Panc1 (cell line): ENCODE measurements at regions not wholly inside any gene's neighbourhood (a gene's known extent, or its start where the extent isn't known, plus 50 kb on each side); places are given as distances from the start of the nearest gene placed in this dataset.

ENCODE experiments used
- ATAC-seq: fragments of 200-7000 bp; cut with Tn5 transposase; 2 replicates; pipeline ENCODE4 v1.9.1; 2020; ENCODE audit warnings: mild to moderate bottlenecking, moderate library complexity
- BruUV-seq: library from RNA; stranded (reverse); fragments of 400-500 nt; replicated peaks from 2 replicates; lab custom pipeline; 2021; lab: Mats Ljungman, UMichigan
- CTCF ChIA-PET: fragments of 300-600 bp; sonication (Branson Sonifier 250); formaldehyde crosslinking; loops from one replicate; lab custom pipeline; 2022; ENCODE audit warnings: antibody characterized with exemption; lab: Charles Lee
- POLR2A ChIA-PET: fragments of 300-600 bp; sonication (Branson Sonifier 250); formaldehyde crosslinking; loops from one replicate; lab custom pipeline; 2022; ENCODE audit warnings: antibody characterized with exemption; lab: Charles Lee
- DNase-seq: peaks from one replicate; pipeline ENCODE4 v3.0.0-alpha.2; 2010; ENCODE audit warnings: low read depth, low spot score
- H3K27ac ChIP-seq: 2 replicates; pipeline ENCODE4 v1.5.1; 2011; ENCODE audit warnings: mild to moderate bottlenecking, low read length, inconsistent platforms
- H3K27me3 ChIP-seq: fragments of 200-500 bp; sonication (Bioruptor generic); 2 replicates; pipeline ENCODE4 v1.6.0; 2014; ENCODE audit warnings: low read length, inconsistent platforms; ENCODE audit not compliant: control insufficient read depth, insufficient read depth
- H3K36me3 ChIP-seq: fragments of 200-500 bp; sonication (Bioruptor generic); 2 replicates; pipeline ENCODE4 v1.5.1; 2014; ENCODE audit warnings: inconsistent platforms, mild to moderate bottlenecking, low read length, moderate library complexity; ENCODE audit not compliant: control insufficient read depth, insufficient read depth
- H3K4me1 ChIP-seq: 2 replicates; pipeline ENCODE4 v1.5.1; 2011; ENCODE audit warnings: inconsistent platforms, mild to moderate bottlenecking, low read length, moderate library complexity; ENCODE audit not compliant: control insufficient read depth, insufficient read depth
- H3K4me3 ChIP-seq, 2 experiments: 2 replicates each; pipeline ENCODE4 v1.5.1; 2011 to 2012; ENCODE audit warnings: low read depth in 2 of 2, low read length in 2 of 2, mild to moderate bottlenecking in 2 of 2, inconsistent platforms in 1 of 2, moderate library complexity in 1 of 2
- H3K9me3 ChIP-seq: fragments of 200-500 bp; sonication (Bioruptor generic); 2 replicates; pipeline ENCODE4 v1.5.1; 2014; ENCODE audit warnings: low read depth, mild to moderate bottlenecking, inconsistent platforms, low read length, moderate library complexity; ENCODE audit not compliant: control insufficient read depth, insufficient read depth
- CTCF ChIP-seq: fragments of 450-650 bp; IDR thresholded peaks from 2 replicates; pipeline ENCODE4 v1.5.1; 2017; ENCODE audit warnings: mild to moderate bottlenecking
- POLR2AphosphoS5 ChIP-seq: IDR thresholded peaks from 2 replicates; pipeline ENCODE4 v1.6.1; 2012; ENCODE audit warnings: mild to moderate bottlenecking, low read depth, low read length, moderate library complexity
- REST ChIP-seq, 2 experiments: IDR thresholded peaks; 2 replicates each; pipeline ENCODE4 v1.6.1; 2011 to 2012; ENCODE audit warnings: low read depth in 2 of 2, control low read depth in 1 of 2, low read length in 1 of 2, mild to moderate bottlenecking in 1 of 2, moderate library complexity in 1 of 2; ENCODE audit not compliant: insufficient read depth in 1 of 2
- SIN3A ChIP-seq: IDR thresholded peaks from 2 replicates; pipeline ENCODE4 v1.6.1; 2012; ENCODE audit warnings: low read depth, mild to moderate bottlenecking, low read length, moderate library complexity, borderline replicate concordance; ENCODE audit not compliant: insufficient read depth
- TCF7L2 ChIP-seq: IDR thresholded peaks from 2 replicates; pipeline ENCODE4 v1.6.1; 2011; ENCODE audit warnings: mild to moderate bottlenecking, low read depth, low read length, inconsistent platforms
- in situ Hi-C: cut with HindIII; loops from 2 replicates; pipeline ENCODE4 v1.10.0; 2016; ENCODE audit warnings: low sequenced_read_pairs, low pct_unique_long_range_greater_than_20kb
- intact Hi-C: fragments of 100-400 bp; cut with micrococcal nuclease; formaldehyde crosslinking; loops from one replicate; pipeline ENCODE4 v1.10.0; 2022; ENCODE audit not compliant: unreplicated experiment

GRCh38 chr4:56246233-56246610, 141.1 kb downstream of the AASDH start:
- H3K4me1 ChIP-seq, result no peaks in the 10 kb centered on the region
- no peak overlapping the region for H3K27ac ChIP-seq
- no peak overlapping the region for H3K4me3 ChIP-seq
- in situ Hi-C loops, result no loop called here
- intact Hi-C loops, result no loop called here
- ChIA-PET POLR2A (no interaction called here), CTCF (no interaction called here)
- DNase-seq (no peak), ATAC-seq (no peak)
- TF ChIP-seq CTCF, result no peak
- TF ChIP-seq SIN3A, result no peak
- TF ChIP-seq REST (IDR thresholded peaks at IDR 0.05; ENCODE audit: insufficient read depth in 1 of 2, low read depth in 2 of 2, low read length in 1 of 2), result no peak
- no peak for TF ChIP-seq POLR2AphosphoS5
- TF ChIP-seq TCF7L2, result no peak
- H3K27me3 ChIP-seq, result no peaks in the 10 kb centered on the region
- no TSS peak for BruUV-seq
- H3K36me3 ChIP-seq, result no peaks in the 10 kb centered on the region
- H3K9me3 ChIP-seq, result no peaks in the 10 kb centered on the region

GRCh38 chr4:56245547-56246232, 141.6 kb downstream of the AASDH start:
- TF ChIP-seq POLR2AphosphoS5, result no peak
- no peak for TF ChIP-seq SIN3A
- TF ChIP-seq CTCF, result no peak
- no peak for TF ChIP-seq REST (IDR thresholded peaks at IDR 0.05; ENCODE audit: insufficient read depth in 1 of 2, low read depth in 2 of 2, low read length in 1 of 2)
- TF ChIP-seq TCF7L2, result no peak
- in situ Hi-C loops (no loop called here), intact Hi-C loops (no loop called here)
- Histone ChIP-seq H3K27ac (no peak overlapping the region), H3K4me1 (no peaks in the 10 kb centered on the region), H3K36me3 (no peaks in the 10 kb centered on the region), H3K4me3 (no peak overlapping the region), H3K9me3 (no peaks in the 10 kb centered on the region), H3K27me3 (no peaks in the 10 kb centered on the region)
- CTCF ChIA-PET, result no interaction called here
- POLR2A ChIA-PET, result no interaction called here
- no peak for ATAC-seq
- no TSS peak for BruUV-seq
- DNase-seq, result no peak
